A549 (cell line): ENCODE measurements at regions not wholly inside any gene's neighbourhood (a gene's known extent, or its start where the extent isn't known, plus 50 kb on each side); places are given as distances from the start of the nearest gene placed in this dataset.

Experiments used
- POLR2A ChIP-seq: IDR thresholded peaks from 2 replicates; pipeline ENCODE4 v1.6.1; 2012; ENCODE audit warnings: mild to moderate bottlenecking, low read length
- TF ChIP-seq, protein P1 (sequence below): fragments of >200 bp; sonication (Bioruptor Twin); formaldehyde crosslinking; IDR thresholded peaks from 3 replicates; pipeline ENCODE4 v1.5.1; 2016

GRCh38 chr1:184811439-184812111 is 56.9 kb upstream of the EDEM3 start:
- TF ChIP-seq, protein P1, sequence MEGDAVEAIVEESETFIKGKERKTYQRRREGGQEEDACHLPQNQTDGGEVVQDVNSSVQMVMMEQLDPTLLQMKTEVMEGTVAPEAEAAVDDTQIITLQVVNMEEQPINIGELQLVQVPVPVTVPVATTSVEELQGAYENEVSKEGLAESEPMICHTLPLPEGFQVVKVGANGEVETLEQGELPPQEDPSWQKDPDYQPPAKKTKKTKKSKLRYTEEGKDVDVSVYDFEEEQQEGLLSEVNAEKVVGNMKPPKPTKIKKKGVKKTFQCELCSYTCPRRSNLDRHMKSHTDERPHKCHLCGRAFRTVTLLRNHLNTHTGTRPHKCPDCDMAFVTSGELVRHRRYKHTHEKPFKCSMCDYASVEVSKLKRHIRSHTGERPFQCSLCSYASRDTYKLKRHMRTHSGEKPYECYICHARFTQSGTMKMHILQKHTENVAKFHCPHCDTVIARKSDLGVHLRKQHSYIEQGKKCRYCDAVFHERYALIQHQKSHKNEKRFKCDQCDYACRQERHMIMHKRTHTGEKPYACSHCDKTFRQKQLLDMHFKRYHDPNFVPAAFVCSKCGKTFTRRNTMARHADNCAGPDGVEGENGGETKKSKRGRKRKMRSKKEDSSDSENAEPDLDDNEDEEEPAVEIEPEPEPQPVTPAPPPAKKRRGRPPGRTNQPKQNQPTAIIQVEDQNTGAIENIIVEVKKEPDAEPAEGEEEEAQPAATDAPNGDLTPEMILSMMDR: no peak
- no peak for TF ChIP-seq POLR2A
